Glutamatergic neuron (in vitro differentiated cells): ENCODE measurements at regions not wholly inside any gene's neighbourhood (a gene's known extent, or its start where the extent isn't known, plus 50 kb on each side); places are given as distances from the start of the nearest gene placed in this dataset.

Experiments
- DNase-seq: peaks from one replicate; pipeline ENCODE4 v3.0.0; 2022
- H3K27ac Mint-ChIP-seq: one replicate; pipeline ENCODE4 v1.8.0; 2020; ENCODE audit warnings: mild to moderate bottlenecking, mixed read lengths, inconsistent platforms; ENCODE audit not compliant: unreplicated experiment
- H3K27me3 Mint-ChIP-seq: one replicate; pipeline ENCODE4 v1.8.0; 2020; ENCODE audit warnings: mild to moderate bottlenecking, moderate library complexity, mixed read lengths, inconsistent platforms; ENCODE audit not compliant: unreplicated experiment
- H3K36me3 Mint-ChIP-seq: one replicate; pipeline ENCODE4 v1.8.0; 2020; ENCODE audit warnings: mild to moderate bottlenecking, mixed read lengths, inconsistent platforms; ENCODE audit not compliant: unreplicated experiment
- H3K4me1 Mint-ChIP-seq: one replicate; pipeline ENCODE4 v1.8.0; 2020; ENCODE audit warnings: mild to moderate bottlenecking, low read depth, mixed read lengths, inconsistent platforms; ENCODE audit not compliant: unreplicated experiment
- H3K4me3 Mint-ChIP-seq: one replicate; pipeline ENCODE4 v1.8.0; 2020; ENCODE audit warnings: mild to moderate bottlenecking, mixed read lengths, inconsistent platforms; ENCODE audit not compliant: unreplicated experiment
- H3K9me3 Mint-ChIP-seq: one replicate; pipeline ENCODE4 v1.8.0; 2020; ENCODE audit warnings: mild to moderate bottlenecking, moderate library complexity, mixed read lengths, inconsistent platforms; ENCODE audit not compliant: unreplicated experiment
- CTCF ChIP-seq: fragments of 200-600 bp; sonication (generic); IDR thresholded peaks from one replicate; pipeline ENCODE4 v1.5.0; 2021; ENCODE audit not compliant: partially characterized antibody, unreplicated experiment

GRCh38 chr18:39781565-39781964 lies 2173.5 kb upstream of the PIK3C3 start:
- Mint-ChIP-seq H3K9me3 (no peaks in the 10 kb centered on the region), H3K4me1 (peaks cover 3% of the 10 kb centered on the region), H3K36me3 (no peaks in the 10 kb centered on the region), H3K27me3 (no peaks in the 10 kb centered on the region), H3K4me3 (no peak overlapping the region), H3K27ac (no peak overlapping the region)
- DNase-seq = no peak
- TF ChIP-seq CTCF = no peak

GRCh38 chr18:39780774-39781173 lies 2174.3 kb upstream of the PIK3C3 start:
- Mint-ChIP-seq H3K36me3 (no peaks in the 10 kb centered on the region), H3K27me3 (no peaks in the 10 kb centered on the region), H3K9me3 (no peaks in the 10 kb centered on the region), H3K27ac (no peak overlapping the region), H3K4me1 (peaks cover 3% of the 10 kb centered on the region), H3K4me3 (no peak overlapping the region)
- no peak for DNase-seq
- no peak for TF ChIP-seq CTCF

- no peaks in the 10 kb centered on the region for H3K36me3 Mint-ChIP-seq
- no peak overlapping the region for H3K27ac Mint-ChIP-seq
- no peaks in the 10 kb centered on the region for H3K27me3 Mint-ChIP-seq
- DNase-seq = no peak
- H3K9me3 Mint-ChIP-seq = no peaks in the 10 kb centered on the region
- H3K4me1 Mint-ChIP-seq = peaks cover 3% of the 10 kb centered on the region
- no peak overlapping the region for H3K4me3 Mint-ChIP-seq
- TF ChIP-seq CTCF = no peak
Measured at GRCh38 chr18:39779926-39780325, 2175.1 kb upstream of the PIK3C3 start.

GRCh38 chr18:39776766-39777165 lies 2178.3 kb upstream of the PIK3C3 start:
- no peak for TF ChIP-seq CTCF
- H3K27ac Mint-ChIP-seq = no peak overlapping the region
- H3K4me1 Mint-ChIP-seq = no peaks in the 10 kb centered on the region
- no peaks in the 10 kb centered on the region for H3K9me3 Mint-ChIP-seq
- DNase-seq = no peak
- H3K27me3 Mint-ChIP-seq = no peaks in the 10 kb centered on the region
- no peaks in the 10 kb centered on the region for H3K36me3 Mint-ChIP-seq
- H3K4me3 Mint-ChIP-seq = no peak overlapping the region

- H3K4me1 Mint-ChIP-seq = no peaks in the 10 kb centered on the region
- no peaks in the 10 kb centered on the region for H3K27me3 Mint-ChIP-seq
- H3K36me3 Mint-ChIP-seq = no peaks in the 10 kb centered on the region
- H3K27ac Mint-ChIP-seq = no peak overlapping the region
- no peaks in the 10 kb centered on the region for H3K9me3 Mint-ChIP-seq
- TF ChIP-seq CTCF = no peak
- no peak overlapping the region for H3K4me3 Mint-ChIP-seq
- no peak for DNase-seq
Measured at GRCh38 chr18:39774957-39775598, 2180.0 kb upstream of the PIK3C3 start.
